OCI-LY7 (cell line): ENCODE measurements at regions not wholly inside any gene's neighbourhood (a gene's known extent, or its start where the extent isn't known, plus 50 kb on each side); places are given as distances from the start of the nearest gene placed in this dataset.

Source experiments
- EZH2phosphoT487 ChIP-seq: fragments of 200-600 bp; sonication (generic); IDR thresholded peaks from 2 replicates; pipeline ENCODE4 v1.6.1; 2018; ENCODE audit warnings: low read depth, borderline replicate concordance, mild to moderate bottlenecking, mixed run types, antibody characterized with exemption, low read length, moderate library complexity, mixed read lengths
- TF ChIP-seq, protein P1 (sequence below): fragments of 200-600 bp; sonication (generic); conservative IDR thresholded peaks from 2 replicates; pipeline ENCODE4 v1.5.1; 2014; ENCODE audit warnings: mild to moderate bottlenecking, antibody characterized with exemption, low read length, moderate library complexity, mixed read lengths

DNA sequence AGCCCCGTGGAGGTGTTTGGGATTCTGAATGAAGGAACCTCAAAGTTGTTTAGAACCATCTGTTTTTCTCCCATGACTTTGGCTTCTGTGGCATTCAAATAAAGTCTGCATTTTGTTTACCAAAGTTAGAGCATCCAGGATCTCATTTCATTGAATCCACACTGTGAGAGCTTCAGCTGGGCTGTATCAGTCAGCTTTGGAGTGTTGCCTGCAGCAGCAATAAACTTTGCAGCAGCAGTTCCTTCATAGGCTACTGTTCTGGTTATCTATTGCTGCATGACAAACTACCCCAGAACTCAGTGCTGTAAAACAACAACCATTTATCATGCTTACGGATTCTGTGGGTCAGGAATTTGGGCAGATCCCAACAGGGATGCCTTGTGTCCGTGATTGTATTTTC is 1575.2 kb upstream of the LRRTM3 start:
- TF ChIP-seq, protein P1, sequence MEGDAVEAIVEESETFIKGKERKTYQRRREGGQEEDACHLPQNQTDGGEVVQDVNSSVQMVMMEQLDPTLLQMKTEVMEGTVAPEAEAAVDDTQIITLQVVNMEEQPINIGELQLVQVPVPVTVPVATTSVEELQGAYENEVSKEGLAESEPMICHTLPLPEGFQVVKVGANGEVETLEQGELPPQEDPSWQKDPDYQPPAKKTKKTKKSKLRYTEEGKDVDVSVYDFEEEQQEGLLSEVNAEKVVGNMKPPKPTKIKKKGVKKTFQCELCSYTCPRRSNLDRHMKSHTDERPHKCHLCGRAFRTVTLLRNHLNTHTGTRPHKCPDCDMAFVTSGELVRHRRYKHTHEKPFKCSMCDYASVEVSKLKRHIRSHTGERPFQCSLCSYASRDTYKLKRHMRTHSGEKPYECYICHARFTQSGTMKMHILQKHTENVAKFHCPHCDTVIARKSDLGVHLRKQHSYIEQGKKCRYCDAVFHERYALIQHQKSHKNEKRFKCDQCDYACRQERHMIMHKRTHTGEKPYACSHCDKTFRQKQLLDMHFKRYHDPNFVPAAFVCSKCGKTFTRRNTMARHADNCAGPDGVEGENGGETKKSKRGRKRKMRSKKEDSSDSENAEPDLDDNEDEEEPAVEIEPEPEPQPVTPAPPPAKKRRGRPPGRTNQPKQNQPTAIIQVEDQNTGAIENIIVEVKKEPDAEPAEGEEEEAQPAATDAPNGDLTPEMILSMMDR = no peak
- TF ChIP-seq EZH2phosphoT487 = no peak
